Epithelial cell of esophagus (primary cell): ENCODE measurements at regions not wholly inside any gene's neighbourhood (a gene's known extent, or its start where the extent isn't known, plus 50 kb on each side); places are given as distances from the start of the nearest gene placed in this dataset.

Experiments used
- DNase-seq: peaks from one replicate; pipeline ENCODE4 v3.0.0; 2010; ENCODE audit warnings: low read depth
- H3K4me3 ChIP-seq: 2 replicates; pipeline ENCODE4 v1.5.1; 2011; ENCODE audit warnings: mild to moderate bottlenecking, low read length, control low read depth
- TF ChIP-seq, protein P1 (sequence below): IDR thresholded peaks from 2 replicates; pipeline ENCODE4 v1.5.1; 2011; ENCODE audit warnings: low read depth, mild to moderate bottlenecking, low read length, control low read depth, inconsistent platforms; ENCODE audit not compliant: insufficient read depth; ENCODE audit errors: missing control alignments

DNA sequence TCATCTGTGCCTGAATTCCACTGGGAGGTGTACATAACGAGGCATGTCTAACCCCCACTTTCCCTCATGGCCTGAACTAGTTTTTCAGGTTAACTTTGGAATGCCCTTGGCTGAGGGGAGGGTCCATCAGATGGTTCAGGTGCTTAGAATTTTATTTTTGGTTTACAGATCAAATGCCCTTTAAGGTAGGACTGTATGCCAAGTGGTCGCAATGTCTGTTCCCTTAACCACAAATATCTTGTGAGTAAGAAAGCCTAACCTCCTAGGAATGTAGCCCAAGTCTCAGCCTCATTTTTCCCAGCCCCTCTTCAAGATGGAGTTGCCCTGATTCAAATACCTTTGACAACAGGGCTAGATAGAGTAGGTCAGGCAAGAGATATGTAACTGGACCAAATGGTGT lies 78.4 kb downstream of the RNASET2 start:
- no peak for DNase-seq

DNA sequence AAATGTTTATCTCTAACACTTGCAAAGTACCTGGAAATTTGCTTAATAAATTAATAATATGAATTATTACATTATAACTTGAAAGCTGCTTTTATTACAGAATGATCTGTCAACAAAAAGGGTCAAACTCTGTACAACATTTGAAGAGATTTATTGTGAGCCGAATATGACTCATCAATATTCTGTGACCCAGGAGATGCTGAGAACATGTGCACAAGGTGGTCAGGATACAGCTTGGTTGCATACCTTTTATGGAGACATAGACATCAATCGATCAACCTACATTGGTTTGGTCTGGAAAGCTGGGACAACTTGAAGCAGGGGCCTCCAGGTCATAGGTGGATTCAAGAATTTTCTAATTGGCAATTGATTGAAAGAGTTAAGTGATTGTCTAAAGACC lies 79.0 kb downstream of the RNASET2 start:
- H3K4me3 ChIP-seq: no peak overlapping the region
- TF ChIP-seq, protein P1, sequence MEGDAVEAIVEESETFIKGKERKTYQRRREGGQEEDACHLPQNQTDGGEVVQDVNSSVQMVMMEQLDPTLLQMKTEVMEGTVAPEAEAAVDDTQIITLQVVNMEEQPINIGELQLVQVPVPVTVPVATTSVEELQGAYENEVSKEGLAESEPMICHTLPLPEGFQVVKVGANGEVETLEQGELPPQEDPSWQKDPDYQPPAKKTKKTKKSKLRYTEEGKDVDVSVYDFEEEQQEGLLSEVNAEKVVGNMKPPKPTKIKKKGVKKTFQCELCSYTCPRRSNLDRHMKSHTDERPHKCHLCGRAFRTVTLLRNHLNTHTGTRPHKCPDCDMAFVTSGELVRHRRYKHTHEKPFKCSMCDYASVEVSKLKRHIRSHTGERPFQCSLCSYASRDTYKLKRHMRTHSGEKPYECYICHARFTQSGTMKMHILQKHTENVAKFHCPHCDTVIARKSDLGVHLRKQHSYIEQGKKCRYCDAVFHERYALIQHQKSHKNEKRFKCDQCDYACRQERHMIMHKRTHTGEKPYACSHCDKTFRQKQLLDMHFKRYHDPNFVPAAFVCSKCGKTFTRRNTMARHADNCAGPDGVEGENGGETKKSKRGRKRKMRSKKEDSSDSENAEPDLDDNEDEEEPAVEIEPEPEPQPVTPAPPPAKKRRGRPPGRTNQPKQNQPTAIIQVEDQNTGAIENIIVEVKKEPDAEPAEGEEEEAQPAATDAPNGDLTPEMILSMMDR: no peak
- no peak for DNase-seq

More for the DNA sequence above, 78.4 kb downstream of the RNASET2 start:
- TF ChIP-seq, protein P1: no peak
- no peak overlapping the region for H3K4me3 ChIP-seq

DNA sequence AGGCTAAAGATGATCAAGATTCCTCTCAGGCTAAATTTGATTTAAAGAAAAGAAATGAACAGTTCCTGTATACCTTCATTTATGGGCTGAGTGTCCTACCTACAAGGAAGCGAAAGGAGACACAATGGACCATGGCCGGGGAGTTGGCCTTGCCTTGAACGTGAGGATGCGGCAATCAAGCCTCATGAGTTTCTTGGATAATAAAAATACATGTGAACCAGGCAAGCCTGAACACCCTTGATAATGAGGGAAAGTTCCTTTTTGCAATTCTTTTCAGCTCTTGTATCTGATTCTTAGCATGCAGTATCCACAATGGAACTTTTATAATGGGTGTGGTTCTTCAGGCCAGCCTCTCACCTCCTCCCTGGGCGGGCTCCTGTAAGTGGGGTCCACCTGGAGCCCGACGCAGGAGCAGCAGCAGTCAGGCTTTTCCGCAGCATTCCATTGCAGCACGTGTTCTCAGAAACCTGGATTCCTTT lies 83.8 kb downstream of the RNASET2 start:
- no peak for DNase-seq
- no peak overlapping the region for H3K4me3 ChIP-seq
- TF ChIP-seq, protein P1: no peak

DNA sequence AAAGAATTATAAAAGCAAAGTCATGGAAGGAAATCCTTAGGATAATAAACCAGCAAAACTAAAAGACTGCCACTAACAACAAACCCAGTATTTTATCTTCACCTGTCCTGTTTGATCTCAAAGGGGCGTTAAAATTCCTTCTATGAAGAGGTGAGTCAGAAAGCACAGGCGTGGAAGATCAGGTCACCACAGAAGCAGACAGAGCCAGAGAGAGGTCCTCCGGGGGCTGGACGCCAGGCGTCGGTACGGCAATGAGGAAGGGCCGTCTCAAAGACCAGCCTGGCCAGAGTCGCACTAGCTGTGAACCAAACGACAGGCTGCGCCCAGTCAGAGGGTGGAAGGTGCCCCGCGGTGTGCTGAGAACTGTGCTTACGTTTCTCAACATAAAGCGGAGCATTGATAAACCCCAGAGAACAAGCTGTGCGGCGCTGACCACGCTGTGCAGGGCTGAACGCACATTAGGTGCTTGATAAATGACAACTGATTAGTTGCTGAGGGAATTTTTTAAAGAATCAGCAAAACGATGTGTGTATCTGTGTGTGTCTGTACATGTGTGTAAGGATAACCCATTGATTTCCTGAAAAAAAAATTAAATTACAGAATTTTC lies 85.6 kb downstream of the RNASET2 start:
- TF ChIP-seq, protein P1: no peak
- no peak for DNase-seq
- no peak overlapping the region for H3K4me3 ChIP-seq

DNA sequence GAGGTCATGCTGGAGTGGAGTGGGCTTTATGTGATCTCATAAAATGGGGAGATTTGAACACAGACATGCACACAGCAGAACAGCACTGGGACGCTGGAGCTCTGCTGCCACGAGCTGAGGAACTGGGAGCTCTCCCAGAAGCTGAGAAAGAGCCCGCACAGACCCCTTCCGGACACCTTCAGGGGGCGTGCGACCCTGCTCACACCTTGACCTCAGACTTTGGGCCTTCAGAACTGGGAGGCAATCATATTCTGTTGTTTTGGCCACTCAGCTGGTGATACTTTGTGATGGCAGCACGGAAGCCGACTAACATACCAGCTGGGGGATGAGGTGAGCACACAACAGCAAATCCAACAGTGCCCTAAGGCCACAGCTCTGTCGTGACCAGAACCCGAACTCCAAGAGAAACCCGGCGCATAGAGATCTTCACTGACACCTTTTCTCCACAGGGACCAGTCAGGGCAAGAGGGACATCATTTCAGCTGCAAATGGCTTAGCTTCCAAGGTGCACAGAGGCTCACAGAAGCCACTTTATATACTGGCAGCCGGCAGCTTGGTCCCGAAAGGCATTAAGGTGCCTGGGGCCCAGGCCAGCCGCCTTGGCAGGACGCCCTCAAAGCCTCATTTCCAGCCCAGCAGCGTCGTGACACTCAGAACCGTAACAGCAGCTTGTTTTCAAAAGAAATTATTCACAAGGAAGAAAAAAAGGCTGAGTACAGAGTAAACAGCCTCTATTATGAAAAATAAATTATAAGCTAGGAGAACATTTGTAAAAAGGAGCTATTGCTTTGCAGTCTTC lies 89.3 kb downstream of the RNASET2 start:
- H3K4me3 ChIP-seq: no peak overlapping the region
- no peak for DNase-seq
- TF ChIP-seq, protein P1: no peak

DNA sequence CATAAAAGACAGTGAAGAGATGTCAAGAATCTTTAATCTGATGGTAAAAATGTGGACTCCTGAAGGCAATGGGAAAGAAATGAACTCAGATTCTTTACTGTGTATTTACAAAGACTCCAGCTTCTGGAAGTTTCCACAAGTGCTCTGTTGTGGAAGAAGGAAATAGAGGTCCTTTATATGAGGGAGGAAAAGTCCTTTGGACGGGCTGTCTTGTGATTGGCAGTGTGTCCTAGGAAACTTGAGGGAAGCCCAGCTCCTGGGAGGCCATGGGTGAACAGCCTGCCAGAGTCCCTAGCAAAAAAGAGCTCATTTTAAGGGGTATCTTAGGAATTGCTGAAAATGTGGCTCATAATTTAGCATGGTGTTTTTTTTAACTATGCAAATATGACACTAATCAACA lies 92.0 kb downstream of the RNASET2 start:
- DNase-seq: no peak
- TF ChIP-seq, protein P1: no peak
- H3K4me3 ChIP-seq: no peak overlapping the region
